ENCODE measurements at regions not wholly inside any gene's neighbourhood (a gene's known extent, or its start where the extent isn't known, plus 50 kb on each side); places are given as distances from the start of the nearest gene placed in this dataset.

GRCh38 chr11:71102251-71102995 lies 150.0 kb downstream of the SHANK2 start:
- DNase-seq (no peak), ATAC-seq (no peak)

DNA sequence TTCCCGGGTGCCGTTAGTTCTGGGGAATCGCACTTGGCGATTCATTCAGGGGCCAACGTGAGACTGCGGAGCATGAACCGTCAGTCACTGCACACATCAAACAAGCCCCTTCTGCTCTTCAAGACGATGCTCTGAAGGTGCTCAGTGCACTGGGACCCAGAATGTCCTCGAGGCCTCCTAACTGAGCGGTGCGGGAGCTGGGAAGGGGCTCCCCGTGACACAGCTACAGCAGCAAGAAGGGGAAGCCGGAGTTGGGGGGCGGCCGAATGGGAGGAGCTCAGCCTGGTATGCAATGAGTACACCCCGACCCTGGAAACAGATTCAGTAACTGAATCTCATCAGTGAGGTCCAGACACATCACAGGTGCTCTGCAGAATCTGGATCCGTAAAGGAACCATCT lies 150.8 kb downstream of the SHANK2 start:
- DNase-seq: no peak
- TF ChIP-seq CTCF (IDR thresholded peaks at IDR 0.05) (no peak), POLR2A (IDR thresholded peaks at IDR 0.05) (no peak)
- ATAC-seq: no peak
- no peak overlapping the region for H3K4me3 ChIP-seq
- no peak overlapping the region for H3K27ac ChIP-seq
- no peaks in the 10 kb centered on the region for H3K27me3 ChIP-seq
- intact Hi-C loops (cut with DNase I): no loop called here
- no peaks in the 10 kb centered on the region for H3K4me1 ChIP-seq
- no peaks in the 10 kb centered on the region for H3K36me3 ChIP-seq
- WGBS (ENCODE audit: insufficient coverage, low coverage, low lambda C conversion rate, missing lambda C conversion rate): 94% methylated on average over 8 of the region's 17 CpGs
- no peaks in the 10 kb centered on the region for H3K9me3 ChIP-seq

More at GRCh38 chr11:71102251-71102995, 150.0 kb downstream of the SHANK2 start:
- no peaks in the 10 kb centered on the region for H3K4me1 ChIP-seq
- no peak overlapping the region for H3K4me3 ChIP-seq
- no peaks in the 10 kb centered on the region for H3K9me3 ChIP-seq
- no peaks in the 10 kb centered on the region for H3K36me3 ChIP-seq
- H3K27ac ChIP-seq: no peak overlapping the region
- intact Hi-C loops (cut with DNase I): no loop called here
- TF ChIP-seq CTCF (IDR thresholded peaks at IDR 0.05) (no peak), POLR2A (IDR thresholded peaks at IDR 0.05) (no peak)
- 84% methylated on average over 8 of the region's 14 CpGs for WGBS (ENCODE audit: insufficient coverage, low coverage, low lambda C conversion rate, missing lambda C conversion rate)
- no peaks in the 10 kb centered on the region for H3K27me3 ChIP-seq

- H3K36me3 ChIP-seq: no peaks in the 10 kb centered on the region
- no peaks in the 10 kb centered on the region for H3K4me1 ChIP-seq
- H3K27ac ChIP-seq: no peak overlapping the region
- intact Hi-C loops (cut with DNase I): no loop called here
- DNase-seq: no peak
- WGBS (ENCODE audit: insufficient coverage, low coverage, low lambda C conversion rate, missing lambda C conversion rate): 90% methylated on average over 6 of the region's 7 CpGs
- ATAC-seq: no peak
- no peak overlapping the region for H3K4me3 ChIP-seq
- H3K27me3 ChIP-seq: no peaks in the 10 kb centered on the region
- no peak for TF ChIP-seq POLR2A (IDR thresholded peaks at IDR 0.05)
- no peak for TF ChIP-seq CTCF (IDR thresholded peaks at IDR 0.05)
- no peaks in the 10 kb centered on the region for H3K9me3 ChIP-seq
Observed at GRCh38 chr11:71101046-71101445, 151.3 kb downstream of the SHANK2 start.

DNA sequence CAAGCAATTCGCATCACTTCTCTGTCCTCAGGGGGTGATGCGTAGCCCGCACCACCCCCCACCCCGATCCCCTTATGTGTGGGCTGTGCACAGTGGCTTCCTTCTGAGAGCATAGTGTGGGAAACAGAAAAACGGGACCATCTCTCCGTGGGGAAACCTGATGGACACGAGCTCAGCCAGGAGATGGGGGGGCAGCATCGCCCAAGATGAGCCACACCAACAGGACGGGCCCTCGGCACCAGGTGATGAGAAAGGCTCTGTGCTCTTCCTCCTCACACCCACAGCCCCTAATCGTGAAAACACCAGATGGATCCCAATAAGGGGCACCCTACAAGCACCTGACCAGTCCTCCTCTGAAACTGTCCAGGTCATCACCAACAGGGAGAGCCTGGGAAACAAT lies 153.6 kb downstream of the SHANK2 start:
- no peaks in the 10 kb centered on the region for H3K27me3 ChIP-seq
- H3K4me3 ChIP-seq: no peak overlapping the region
- no peak for ATAC-seq
- H3K27ac ChIP-seq: no peak overlapping the region
- no peak for DNase-seq
- 82% methylated on average over 6 of the region's 11 CpGs for WGBS (ENCODE audit: insufficient coverage, low coverage, low lambda C conversion rate, missing lambda C conversion rate)
- no peaks in the 10 kb centered on the region for H3K9me3 ChIP-seq
- peaks cover 0 to 9% (median 0%) of the 10 kb centered on the region in 4 donors for H3K36me3 ChIP-seq
- no peaks in the 10 kb centered on the region for H3K4me1 ChIP-seq
- TF ChIP-seq POLR2A (IDR thresholded peaks at IDR 0.05) (no peak), CTCF (IDR thresholded peaks at IDR 0.05) (no peak)
- intact Hi-C loops (cut with DNase I): no loop called here
